NCI-H146 (cell line): ENCODE measurements at regions not wholly inside any gene's neighbourhood (a gene's known extent, or its start where the extent isn't known, plus 50 kb on each side); places are given as distances from the start of the nearest gene placed in this dataset.
A peak's percentile ranks its signal among the peaks of the same experiment; 100 is the strongest.

ENCODE experiments used
- DNase-seq: peaks from one replicate; lab custom pipeline; 2025; lab: John Stamatoyannopoulos, UW

- DNase-seq, result no peak
Measured at GRCh38 chr2:21281791-21282514, 158.2 kb downstream of the TDRD15 start.

- DNase-seq, result no peak
Measured at GRCh38 chr2:21282515-21282898, 158.7 kb downstream of the TDRD15 start.

GRCh38 chr2:21288299-21288698 lies 164.5 kb downstream of the TDRD15 start:
- no peak for DNase-seq

GRCh38 chr2:21288739-21289520 lies 165.2 kb downstream of the TDRD15 start:
- DNase-seq, result no peak

- DNase-seq, result no peak
Measured at GRCh38 chr2:21289551-21289950, 165.8 kb downstream of the TDRD15 start.

- no peak for DNase-seq
Measured at GRCh38 chr2:21289989-21290388, 166.2 kb downstream of the TDRD15 start.

- DNase-seq, result no peak
Measured at GRCh38 chr2:21291426-21291825, 167.7 kb downstream of the TDRD15 start.

- DNase-seq, result no peak
Measured at GRCh38 chr2:21294446-21294845, 170.7 kb downstream of the TDRD15 start.

GRCh38 chr2:21299411-21299810 lies 175.6 kb downstream of the TDRD15 start:
- DNase-seq, result no peak

GRCh38 chr2:21301871-21302455 lies 178.2 kb downstream of the TDRD15 start:
- DNase-seq, result no peak

- DNase-seq, result no peak
Measured at GRCh38 chr2:21303876-21304275, 180.1 kb downstream of the TDRD15 start.

GRCh38 chr2:21305581-21305980 lies 181.8 kb downstream of the TDRD15 start:
- DNase-seq, result no peak

- no peak for DNase-seq
Measured at GRCh38 chr2:21306235-21306634, 182.5 kb downstream of the TDRD15 start.

- no peak for DNase-seq
Measured at GRCh38 chr2:21307037-21307436, 183.3 kb downstream of the TDRD15 start.

GRCh38 chr2:21310493-21310892 lies 186.7 kb downstream of the TDRD15 start:
- no peak for DNase-seq

GRCh38 chr2:21314322-21314835 lies 190.6 kb downstream of the TDRD15 start:
- DNase-seq, result no peak

GRCh38 chr2:21317131-21317530 lies 193.4 kb downstream of the TDRD15 start:
- DNase-seq, result peak; percentile 31

- no peak for DNase-seq
Measured at GRCh38 chr2:21318263-21318662, 194.5 kb downstream of the TDRD15 start.

GRCh38 chr2:21326152-21326551 lies 202.4 kb downstream of the TDRD15 start:
- DNase-seq, result no peak

GRCh38 chr2:21328177-21328576 lies 204.4 kb downstream of the TDRD15 start:
- DNase-seq, result no peak

GRCh38 chr2:21330786-21331391 lies 207.1 kb downstream of the TDRD15 start:
- DNase-seq, result no peak

GRCh38 chr2:21331625-21332370 lies 208.0 kb downstream of the TDRD15 start:
- no peak for DNase-seq
